Body of pancreas (tissue), 4 donors: ENCODE measurements at regions not wholly inside any gene's neighbourhood (a gene's known extent, or its start where the extent isn't known, plus 50 kb on each side); places are given as distances from the start of the nearest gene placed in this dataset.
"Not testable (repeated sequence)": the region's sequence is repeated elsewhere in the genome, so short reads cannot be mapped to it uniquely, and the experiment has no call there.

Experiments used
- POLR2A ChIP-seq, 3 donors: fragments of 450-650 bp; IDR thresholded peaks; one replicate each; pipeline ENCODE4 v1.6.1; 2016; ENCODE audit warnings: antibody characterized with exemption in 3 of 3, mild to moderate bottlenecking in 2 of 3
- TF ChIP-seq, protein P1 (sequence below), 7 experiments: fragments of 450-650 bp in 4 of 7; fragments of 200-600 bp in 3 of 7; sonication (generic) in 3 of 7; IDR thresholded peaks; one replicate each; pipeline ENCODE4 v1.5.1; 2016 to 2019; ENCODE audit warnings: antibody characterized with exemption in 7 of 7

DNA sequence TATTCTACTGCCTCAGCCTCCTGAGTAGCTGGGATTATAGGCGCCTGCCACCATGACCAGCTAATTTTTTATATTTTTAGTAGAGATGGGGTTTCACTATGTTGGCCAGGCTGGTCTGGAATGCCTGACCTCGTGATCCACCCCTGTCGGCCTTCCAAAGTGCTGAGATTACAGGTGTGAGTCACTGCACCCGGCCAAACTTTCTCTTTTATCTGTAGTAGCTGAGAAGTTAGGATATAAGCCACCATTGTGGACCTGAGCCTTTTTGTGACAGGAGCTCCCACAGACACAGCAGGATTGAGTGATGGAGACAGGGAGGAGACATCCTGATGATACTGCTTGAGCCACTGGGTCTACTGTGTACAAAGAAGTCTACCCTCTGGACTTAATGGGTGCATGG, 53.5 kb upstream of the LARP1 start:
- TF ChIP-seq, protein P1, sequence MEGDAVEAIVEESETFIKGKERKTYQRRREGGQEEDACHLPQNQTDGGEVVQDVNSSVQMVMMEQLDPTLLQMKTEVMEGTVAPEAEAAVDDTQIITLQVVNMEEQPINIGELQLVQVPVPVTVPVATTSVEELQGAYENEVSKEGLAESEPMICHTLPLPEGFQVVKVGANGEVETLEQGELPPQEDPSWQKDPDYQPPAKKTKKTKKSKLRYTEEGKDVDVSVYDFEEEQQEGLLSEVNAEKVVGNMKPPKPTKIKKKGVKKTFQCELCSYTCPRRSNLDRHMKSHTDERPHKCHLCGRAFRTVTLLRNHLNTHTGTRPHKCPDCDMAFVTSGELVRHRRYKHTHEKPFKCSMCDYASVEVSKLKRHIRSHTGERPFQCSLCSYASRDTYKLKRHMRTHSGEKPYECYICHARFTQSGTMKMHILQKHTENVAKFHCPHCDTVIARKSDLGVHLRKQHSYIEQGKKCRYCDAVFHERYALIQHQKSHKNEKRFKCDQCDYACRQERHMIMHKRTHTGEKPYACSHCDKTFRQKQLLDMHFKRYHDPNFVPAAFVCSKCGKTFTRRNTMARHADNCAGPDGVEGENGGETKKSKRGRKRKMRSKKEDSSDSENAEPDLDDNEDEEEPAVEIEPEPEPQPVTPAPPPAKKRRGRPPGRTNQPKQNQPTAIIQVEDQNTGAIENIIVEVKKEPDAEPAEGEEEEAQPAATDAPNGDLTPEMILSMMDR (IDR thresholded peaks at IDR 0.05), result not testable (repeated sequence)
- TF ChIP-seq POLR2A (IDR thresholded peaks at IDR 0.05), result not testable (repeated sequence)
